Suprapubic skin (tissue), 4 donors: ENCODE measurements at regions not wholly inside any gene's neighbourhood (a gene's known extent, or its start where the extent isn't known, plus 50 kb on each side); places are given as distances from the start of the nearest gene placed in this dataset.

ENCODE experiments used
- DNase-seq, 2 donors: peaks; one replicate each; pipeline ENCODE4 v3.0.0-alpha.2; 2019; ENCODE audit warnings: low spot score in 2 of 2
- H3K27ac ChIP-seq: fragments of 200-600 bp; sonication (generic); one replicate; pipeline ENCODE4 v1.5.1; 2019
- H3K27me3 ChIP-seq: fragments of 200-600 bp; sonication (generic); one replicate; pipeline ENCODE4 v1.5.1; 2019
- H3K36me3 ChIP-seq: fragments of 200-600 bp; sonication (generic); one replicate; pipeline ENCODE4 v1.5.1; 2019
- H3K4me1 ChIP-seq: fragments of 200-600 bp; sonication (generic); one replicate; pipeline ENCODE4 v1.5.1; 2019
- H3K4me3 ChIP-seq: fragments of 200-600 bp; sonication (generic); one replicate; pipeline ENCODE4 v1.5.1; 2019; ENCODE audit warnings: mild to moderate bottlenecking
- H3K9me3 ChIP-seq: fragments of 200-600 bp; sonication (generic); one replicate; pipeline ENCODE4 v1.5.1; 2019
- EP300 ChIP-seq: sonication (generic); formaldehyde crosslinking; IDR thresholded peaks from one replicate; pipeline ENCODE4 v1.6.1; 2017; ENCODE audit warnings: antibody characterized with exemption
- POLR2A ChIP-seq, 2 donors: fragments of 450-650 bp; IDR thresholded peaks; one replicate each; pipeline ENCODE4 v1.6.1; 2017; ENCODE audit warnings: antibody characterized with exemption in 2 of 2, mild to moderate bottlenecking in 2 of 2, moderate library complexity in 2 of 2
- POLR2AphosphoS5 ChIP-seq, 3 donors: sonication (generic); formaldehyde crosslinking; IDR thresholded peaks; one replicate each; pipeline ENCODE4 v1.6.1; 2017; ENCODE audit warnings: antibody characterized with exemption in 3 of 3
- WGBS: methylation state at CpG from one replicate; pipeline ENCODE4 v1.1.5; 2018; 5-methylcytosine and 5-hydroxymethylcytosine counted together
- TF ChIP-seq, protein P1 (sequence below), 2 donors: fragments of 200-600 bp in 1 of 2; fragments of 450-650 bp in 1 of 2; sonication (generic) in 1 of 2; IDR thresholded peaks; one replicate each; pipeline ENCODE4 v1.5.1; 2016 to 2019; ENCODE audit warnings: antibody characterized with exemption in 2 of 2, mild to moderate bottlenecking in 1 of 2, moderate library complexity in 1 of 2

DNA sequence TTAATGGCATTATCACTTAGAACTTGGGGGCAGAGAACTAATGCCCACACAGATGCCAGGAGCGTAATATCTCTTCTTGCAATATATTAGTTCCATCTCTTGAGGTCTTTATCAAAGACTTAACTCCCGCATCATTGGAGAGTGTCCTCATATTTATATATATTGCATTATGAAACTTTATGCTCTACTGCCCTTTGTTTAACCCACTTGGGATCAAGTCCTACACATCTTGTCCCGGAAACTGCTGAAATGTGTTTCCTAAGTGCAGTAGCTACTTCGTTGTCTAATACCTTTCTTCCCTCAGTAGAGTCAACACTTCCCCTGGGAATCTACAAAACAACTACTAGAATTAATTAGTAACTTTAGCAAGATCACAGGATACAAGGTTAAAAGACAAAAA lies 1029.2 kb downstream of the OTOL1 start:
- TF ChIP-seq POLR2AphosphoS5 (IDR thresholded peaks at IDR 0.05), result no peak
- H3K4me3 ChIP-seq, result no peak overlapping the region
- no peaks in the 10 kb centered on the region for H3K36me3 ChIP-seq
- DNase-seq, result no peak
- H3K27ac ChIP-seq, result no peak overlapping the region
- no peaks in the 10 kb centered on the region for H3K9me3 ChIP-seq
- WGBS, result 48% methylated on average over 4 of the region's 4 CpGs
- no peaks in the 10 kb centered on the region for H3K4me1 ChIP-seq
- no peaks in the 10 kb centered on the region for H3K27me3 ChIP-seq

DNA sequence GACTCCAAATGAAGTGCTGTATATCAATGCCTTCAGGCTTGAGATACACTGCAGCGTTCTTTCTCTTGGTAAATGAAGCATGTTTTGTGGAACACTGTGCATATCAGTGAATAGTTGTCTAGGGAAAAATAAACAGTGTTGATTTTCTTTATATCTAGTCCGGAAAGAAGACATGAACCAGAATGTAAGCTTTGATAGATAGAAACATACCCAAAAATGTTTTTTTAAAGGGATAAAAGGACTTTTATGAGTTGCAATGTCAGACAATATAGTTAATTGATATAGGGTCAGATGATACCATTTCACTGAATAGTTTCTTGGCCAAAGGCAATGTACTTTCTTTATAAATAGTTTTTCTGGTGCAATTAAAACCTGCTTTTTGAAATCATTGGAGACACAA lies 1037.8 kb downstream of the OTOL1 start:
- no peak for DNase-seq
- no peaks in the 10 kb centered on the region for H3K4me1 ChIP-seq
- TF ChIP-seq POLR2AphosphoS5 (IDR thresholded peaks at IDR 0.05) (no peak), POLR2A (IDR thresholded peaks at IDR 0.05) (no peak), EP300 (no peak)
- TF ChIP-seq, protein P1, sequence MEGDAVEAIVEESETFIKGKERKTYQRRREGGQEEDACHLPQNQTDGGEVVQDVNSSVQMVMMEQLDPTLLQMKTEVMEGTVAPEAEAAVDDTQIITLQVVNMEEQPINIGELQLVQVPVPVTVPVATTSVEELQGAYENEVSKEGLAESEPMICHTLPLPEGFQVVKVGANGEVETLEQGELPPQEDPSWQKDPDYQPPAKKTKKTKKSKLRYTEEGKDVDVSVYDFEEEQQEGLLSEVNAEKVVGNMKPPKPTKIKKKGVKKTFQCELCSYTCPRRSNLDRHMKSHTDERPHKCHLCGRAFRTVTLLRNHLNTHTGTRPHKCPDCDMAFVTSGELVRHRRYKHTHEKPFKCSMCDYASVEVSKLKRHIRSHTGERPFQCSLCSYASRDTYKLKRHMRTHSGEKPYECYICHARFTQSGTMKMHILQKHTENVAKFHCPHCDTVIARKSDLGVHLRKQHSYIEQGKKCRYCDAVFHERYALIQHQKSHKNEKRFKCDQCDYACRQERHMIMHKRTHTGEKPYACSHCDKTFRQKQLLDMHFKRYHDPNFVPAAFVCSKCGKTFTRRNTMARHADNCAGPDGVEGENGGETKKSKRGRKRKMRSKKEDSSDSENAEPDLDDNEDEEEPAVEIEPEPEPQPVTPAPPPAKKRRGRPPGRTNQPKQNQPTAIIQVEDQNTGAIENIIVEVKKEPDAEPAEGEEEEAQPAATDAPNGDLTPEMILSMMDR (IDR thresholded peaks at IDR 0.05), result no peak
- WGBS, result 61% methylated on average over 2 of the region's 2 CpGs
- no peak overlapping the region for H3K4me3 ChIP-seq
- no peaks in the 10 kb centered on the region for H3K36me3 ChIP-seq
- no peak overlapping the region for H3K27ac ChIP-seq
- H3K9me3 ChIP-seq, result no peaks in the 10 kb centered on the region
- no peaks in the 10 kb centered on the region for H3K27me3 ChIP-seq

DNA sequence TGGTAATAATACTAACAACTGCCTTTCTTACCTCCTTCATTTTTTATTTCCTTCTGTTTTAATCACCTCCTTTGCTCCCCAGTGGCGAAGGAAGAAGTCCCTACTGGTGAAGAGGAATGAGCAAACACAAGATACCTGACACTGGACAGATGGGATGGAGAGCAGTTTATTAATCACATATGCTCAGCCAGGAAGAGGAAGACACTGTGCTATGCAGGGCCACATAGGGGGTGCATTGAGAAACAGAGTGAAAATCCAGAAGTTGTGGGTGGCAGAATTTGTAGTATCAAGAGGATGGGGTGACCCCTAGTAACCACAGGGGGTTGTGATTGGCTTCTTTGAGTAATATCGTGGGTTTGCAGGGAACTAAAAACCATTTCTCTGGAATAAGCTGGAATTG lies 1041.9 kb downstream of the OTOL1 start:
- Histone ChIP-seq H3K36me3 (no peaks in the 10 kb centered on the region), H3K27me3 (no peaks in the 10 kb centered on the region), H3K4me3 (no peak overlapping the region), H3K9me3 (no peaks in the 10 kb centered on the region), H3K27ac (no peak overlapping the region), H3K4me1 (no peaks in the 10 kb centered on the region)
- 40% methylated on average over 2 of the region's 2 CpGs for WGBS
- DNase-seq, result no peak
- no peak for TF ChIP-seq EP300
- TF ChIP-seq POLR2AphosphoS5 (IDR thresholded peaks at IDR 0.05), result no peak
- TF ChIP-seq POLR2A (IDR thresholded peaks at IDR 0.05), result no peak
- TF ChIP-seq, protein P1 (IDR thresholded peaks at IDR 0.05), result no peak

DNA sequence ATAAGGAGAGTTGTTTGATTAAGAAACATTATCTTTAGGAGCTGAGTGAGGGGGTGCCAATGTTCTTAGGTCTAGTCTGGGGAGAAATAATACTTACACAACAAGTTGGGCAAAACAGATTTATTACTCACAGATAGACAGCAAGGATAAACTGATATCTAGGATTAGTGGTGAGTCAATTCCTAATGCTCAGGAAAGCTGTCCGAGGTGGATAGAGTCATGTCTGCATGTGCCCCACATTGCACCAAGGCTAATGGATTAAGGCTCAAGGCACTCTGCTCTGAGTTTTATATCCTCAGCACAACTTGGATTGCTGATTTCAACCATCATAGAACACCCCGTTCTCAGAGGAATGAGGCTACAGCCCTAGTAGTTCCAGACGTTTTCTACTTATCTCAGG lies 1042.3 kb downstream of the OTOL1 start:
- DNase-seq, result no peak
- H3K36me3 ChIP-seq, result no peaks in the 10 kb centered on the region
- H3K27ac ChIP-seq, result no peak overlapping the region
- H3K27me3 ChIP-seq, result no peaks in the 10 kb centered on the region
- WGBS, result 80% methylated on average over 3 of the region's 3 CpGs
- H3K4me1 ChIP-seq, result no peaks in the 10 kb centered on the region
- H3K9me3 ChIP-seq, result no peaks in the 10 kb centered on the region
- H3K4me3 ChIP-seq, result no peak overlapping the region
- TF ChIP-seq EP300 (no peak), POLR2A (IDR thresholded peaks at IDR 0.05) (no peak)
- TF ChIP-seq, protein P1 (IDR thresholded peaks at IDR 0.05), result no peak

DNA sequence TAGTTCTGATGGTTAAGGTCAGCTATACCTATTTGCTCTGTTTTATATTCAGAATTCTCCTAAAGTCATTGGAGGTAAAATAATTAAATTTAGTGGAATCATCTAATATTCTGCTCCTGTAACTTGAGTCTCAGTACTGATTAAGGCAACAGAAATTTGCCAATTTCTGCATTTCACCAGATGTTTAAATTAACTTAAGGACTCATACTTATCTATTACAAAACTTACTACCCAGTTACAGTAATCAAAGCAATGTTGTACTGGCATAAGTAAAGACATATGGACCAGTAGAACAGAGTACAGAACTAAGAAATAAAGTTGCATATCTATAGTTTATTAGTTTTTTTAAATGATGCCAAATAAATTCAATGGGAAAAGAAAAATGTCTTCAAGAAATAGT lies 1043.8 kb downstream of the OTOL1 start:
- no peak overlapping the region for H3K4me3 ChIP-seq
- TF ChIP-seq POLR2A (IDR thresholded peaks at IDR 0.05) (no peak), EP300 (no peak), POLR2AphosphoS5 (IDR thresholded peaks at IDR 0.05) (no peak)
- TF ChIP-seq, protein P1 (IDR thresholded peaks at IDR 0.05), result no peak
- H3K27ac ChIP-seq, result no peak overlapping the region

DNA sequence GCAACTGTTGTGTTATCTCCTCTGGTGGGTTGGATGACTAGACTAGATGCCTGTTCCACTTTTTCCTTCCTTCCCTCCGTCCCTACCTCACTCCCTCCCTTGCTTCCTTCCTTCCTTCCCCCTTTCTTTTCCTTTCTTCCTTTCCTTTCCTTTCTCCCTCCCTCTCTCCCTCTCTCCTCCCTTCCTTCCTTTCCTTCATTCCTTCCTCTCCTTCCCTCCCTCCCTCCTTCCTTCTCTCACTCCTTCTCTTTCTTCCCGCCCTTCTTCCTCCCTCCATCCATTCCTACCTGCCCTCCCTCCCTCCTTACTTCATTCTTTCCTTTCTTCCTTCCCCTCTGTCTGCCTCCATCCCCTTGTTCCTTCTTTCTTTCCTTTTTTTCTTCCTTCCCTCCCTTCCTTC lies 1045.3 kb downstream of the OTOL1 start:
- no peak for DNase-seq
- no peak overlapping the region for H3K27ac ChIP-seq
- no peaks in the 10 kb centered on the region for H3K36me3 ChIP-seq
- no peak overlapping the region for H3K4me3 ChIP-seq
- H3K4me1 ChIP-seq, result no peaks in the 10 kb centered on the region
- no peaks in the 10 kb centered on the region for H3K27me3 ChIP-seq
- WGBS, result 78% methylated on average over 2 of the region's 2 CpGs
- H3K9me3 ChIP-seq, result no peaks in the 10 kb centered on the region
- no peak for TF ChIP-seq POLR2AphosphoS5 (IDR thresholded peaks at IDR 0.05)
- TF ChIP-seq EP300, result no peak
- TF ChIP-seq POLR2A (IDR thresholded peaks at IDR 0.05), result no peak
- TF ChIP-seq, protein P1 (IDR thresholded peaks at IDR 0.05), result no peak

More for the DNA sequence above, 1043.8 kb downstream of the OTOL1 start:
- DNase-seq, result no peak
- H3K9me3 ChIP-seq, result no peaks in the 10 kb centered on the region
- no peaks in the 10 kb centered on the region for H3K36me3 ChIP-seq
- no peaks in the 10 kb centered on the region for H3K27me3 ChIP-seq
- no peaks in the 10 kb centered on the region for H3K4me1 ChIP-seq
